ENCODE measurements at regions not wholly inside any gene's neighbourhood (a gene's known extent, or its start where the extent isn't known, plus 50 kb on each side); places are given as distances from the start of the nearest gene placed in this dataset.

DNA sequence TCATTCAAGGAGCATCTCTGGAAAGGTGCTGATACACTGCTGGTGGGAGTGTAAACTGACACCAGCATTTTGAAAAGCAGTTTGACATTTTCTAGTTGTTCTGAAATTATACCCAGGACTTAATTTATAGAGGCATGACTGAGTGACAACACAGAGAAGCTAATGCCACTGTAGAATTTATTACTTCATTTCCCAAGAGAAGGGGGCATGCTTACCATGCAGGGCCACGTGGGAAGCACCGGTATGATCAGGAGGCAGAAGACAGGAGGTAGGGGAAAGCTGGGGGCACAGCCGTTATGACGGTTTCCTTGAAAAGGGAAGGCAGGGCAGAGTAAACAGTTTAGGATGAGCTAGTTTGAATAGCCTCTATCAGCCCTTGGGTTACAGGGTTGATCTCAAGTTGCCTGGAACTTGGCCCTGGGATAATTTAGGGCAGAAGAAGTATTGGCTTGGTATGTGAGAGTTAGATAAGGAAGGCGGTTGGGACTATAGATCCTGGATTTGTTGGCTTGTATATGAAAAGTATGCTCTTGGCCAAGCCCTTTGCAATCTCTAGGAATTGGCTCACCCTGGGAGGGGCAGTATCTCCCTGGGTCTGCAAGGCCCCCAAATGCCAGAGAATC is 305.7 kb downstream of the ENC1 start:
- DNase-seq, result no peak

DNA sequence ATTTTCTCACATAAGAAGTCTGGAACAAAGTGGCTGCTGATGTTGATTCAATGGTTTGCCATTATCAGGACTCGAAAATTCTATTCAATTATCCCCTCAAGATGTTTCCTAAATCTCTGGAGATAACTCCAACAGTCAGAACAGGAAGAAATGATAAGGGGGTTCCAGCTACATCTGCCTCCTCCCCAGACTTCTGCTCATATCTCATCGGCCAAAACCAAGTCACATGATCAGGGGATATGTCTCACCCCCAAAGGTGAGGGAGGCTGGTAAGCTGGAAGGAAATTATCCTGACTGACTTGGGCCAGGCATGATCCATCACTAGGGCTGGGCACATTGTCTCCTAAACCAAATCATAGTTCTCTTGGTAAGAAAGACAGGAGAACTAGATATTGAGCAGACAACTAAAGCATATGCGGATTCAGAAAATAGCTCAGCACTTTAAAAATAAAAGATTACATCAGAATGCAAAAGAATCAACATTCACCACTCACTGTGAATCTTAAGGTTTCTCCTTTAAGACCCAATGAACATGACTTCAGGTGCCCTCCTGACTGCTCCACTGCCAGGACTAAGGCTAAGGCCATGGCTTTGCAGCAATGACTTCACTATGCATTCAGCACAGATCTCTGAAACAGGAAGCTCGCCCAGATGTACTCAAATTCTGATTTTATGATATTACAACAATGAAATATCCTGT is 306.3 kb downstream of the ENC1 start:
- no peak for DNase-seq

DNA sequence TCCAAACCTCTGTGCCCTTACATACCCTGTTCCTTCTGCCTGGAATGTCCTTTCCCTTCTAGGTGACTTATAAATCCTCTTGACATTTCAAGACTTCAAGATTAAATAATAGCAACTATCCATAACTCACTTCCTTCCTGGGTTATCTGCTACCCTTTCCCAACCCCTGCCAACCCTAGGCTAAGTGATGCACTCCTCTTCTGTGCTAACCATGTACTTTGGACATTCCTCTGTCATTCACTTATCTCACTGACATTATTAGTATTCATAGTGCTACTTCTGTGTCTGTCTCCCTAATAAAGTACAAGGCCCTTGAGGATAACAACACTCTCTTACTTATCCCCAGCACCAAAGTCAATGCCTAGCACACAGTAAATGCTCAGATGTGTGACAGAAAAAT is 307.1 kb downstream of the ENC1 start:
- no peak for DNase-seq

DNA sequence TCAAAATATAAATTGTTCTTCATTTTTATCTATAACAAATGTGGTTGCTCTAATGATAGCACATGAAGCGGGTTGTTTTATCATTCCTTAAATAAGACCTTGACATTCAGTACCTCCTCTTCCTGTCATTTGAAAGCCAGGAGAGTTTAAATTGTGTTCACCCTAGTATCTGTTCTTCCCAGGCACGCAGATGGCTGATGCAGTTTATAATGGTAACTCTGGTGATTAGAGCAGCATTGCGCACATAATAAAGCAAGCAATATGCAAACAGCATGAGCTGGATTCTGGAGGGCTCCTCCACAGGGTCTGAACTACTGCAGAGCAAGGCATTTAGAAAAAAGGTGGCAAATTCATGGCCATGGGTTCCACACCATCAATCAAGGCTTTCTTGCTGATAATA is 307.8 kb downstream of the ENC1 start:
- DNase-seq, result no peak

DNA sequence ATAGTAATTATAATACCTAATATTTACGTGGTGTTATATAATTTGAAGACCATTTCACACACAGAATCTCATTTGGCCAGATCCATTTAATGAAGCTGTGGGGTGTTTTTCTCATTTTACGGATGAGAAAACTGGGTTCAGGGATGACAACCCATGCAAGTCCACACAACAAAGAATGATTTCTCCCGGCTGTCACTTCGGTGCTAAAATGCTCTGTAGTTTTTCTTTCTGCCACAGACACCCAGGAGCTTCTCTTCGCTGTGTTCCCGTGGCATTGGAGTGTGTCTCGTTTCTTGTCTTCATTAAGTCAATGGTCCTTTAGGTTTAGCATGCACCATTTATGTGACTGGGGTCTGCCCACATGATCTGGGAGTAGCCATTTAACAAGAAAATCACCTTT is 308.5 kb downstream of the ENC1 start:
- no peak for DNase-seq

DNA sequence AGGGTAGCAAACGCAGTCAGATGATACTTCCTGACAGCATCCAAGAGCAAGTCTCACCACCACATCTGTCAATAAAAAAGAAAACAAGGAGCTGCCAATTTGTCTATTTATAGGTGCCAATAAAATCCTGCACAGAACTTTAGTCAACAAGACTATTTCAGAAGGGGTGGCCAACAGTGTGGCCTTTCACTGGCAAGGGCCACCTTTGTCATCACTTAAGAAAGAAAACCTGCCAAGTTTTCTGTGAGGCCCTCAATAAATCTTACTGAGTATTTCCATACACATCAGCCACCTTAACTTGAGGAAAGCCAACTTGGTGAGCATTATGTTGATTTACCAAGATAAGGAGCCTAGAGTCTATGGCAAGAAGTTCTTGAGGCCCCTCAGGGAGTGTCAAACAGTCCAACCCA is 312.3 kb downstream of the ENC1 start:
- no peak for DNase-seq

DNA sequence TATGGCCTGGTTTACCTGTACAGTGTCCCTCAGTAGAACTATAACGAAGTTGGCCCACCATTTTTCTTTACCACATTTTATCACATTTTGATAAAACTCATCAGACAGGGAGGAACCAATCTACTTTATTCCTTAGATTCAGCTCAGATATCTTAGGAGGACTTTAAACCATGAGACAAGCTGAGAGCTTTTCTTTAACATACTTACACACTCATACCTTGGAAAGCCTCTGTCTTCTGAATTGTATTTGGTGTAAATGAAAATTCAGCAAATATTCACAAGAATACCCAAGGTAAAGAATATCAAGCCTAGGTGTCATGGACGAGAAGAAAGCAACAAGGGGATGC is 313.2 kb downstream of the ENC1 start:
- no peak for DNase-seq

DNA sequence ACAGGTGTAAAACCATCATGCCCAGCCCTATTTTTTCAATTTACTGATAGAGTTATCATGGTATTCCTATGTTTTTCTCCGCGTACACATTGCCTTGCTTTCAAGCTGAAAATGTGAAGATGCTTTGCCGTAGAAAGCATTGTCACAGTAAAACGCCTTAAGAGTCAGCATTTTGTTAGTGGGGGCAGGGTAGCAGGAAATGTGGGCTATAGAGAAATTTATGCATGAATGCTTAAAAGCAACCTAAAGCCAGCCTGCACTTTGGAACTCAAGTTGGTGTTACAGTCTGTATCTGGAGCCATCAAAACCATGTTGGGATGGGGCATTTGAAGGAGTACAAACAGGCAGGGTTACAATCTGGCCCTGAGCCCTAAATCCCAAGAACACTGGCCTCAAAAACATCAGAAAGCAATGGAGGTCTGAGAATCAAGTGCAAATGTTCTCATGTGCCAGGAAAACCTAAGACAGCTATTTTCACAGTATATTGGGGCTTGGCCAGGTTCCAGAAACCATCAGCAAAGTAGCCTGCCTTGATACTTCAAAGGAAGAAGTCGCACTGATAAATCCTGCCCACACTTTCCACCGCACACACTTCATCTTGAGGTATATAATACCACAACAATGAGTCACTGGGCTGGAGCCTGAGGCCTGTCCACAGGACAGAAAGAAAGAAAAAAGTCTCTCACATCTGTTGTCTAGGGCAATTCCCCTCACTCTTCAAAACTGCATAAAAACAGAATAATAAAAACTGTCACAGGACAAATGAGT is 313.8 kb downstream of the ENC1 start:
- peak; percentile 90 for DNase-seq

DNA sequence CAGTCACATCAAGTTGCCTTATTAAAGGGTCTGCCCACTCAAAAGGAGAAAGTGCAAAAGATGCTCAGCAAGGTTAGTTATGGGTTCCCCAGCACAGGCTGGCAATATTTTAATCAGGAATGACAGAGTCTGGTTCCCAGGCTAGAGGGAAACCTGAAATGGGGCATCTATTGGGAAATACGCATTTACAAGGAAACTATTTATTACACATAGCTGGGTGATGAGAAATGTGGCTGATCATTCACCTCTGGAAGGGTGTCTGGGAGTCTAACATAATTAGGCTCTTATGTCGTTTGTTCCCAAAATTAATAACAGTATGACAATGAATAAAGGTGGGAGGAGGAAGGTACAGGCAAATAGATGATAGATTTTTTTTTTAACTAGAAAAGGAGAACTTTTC is 314.7 kb downstream of the ENC1 start:
- no peak for DNase-seq

DNA sequence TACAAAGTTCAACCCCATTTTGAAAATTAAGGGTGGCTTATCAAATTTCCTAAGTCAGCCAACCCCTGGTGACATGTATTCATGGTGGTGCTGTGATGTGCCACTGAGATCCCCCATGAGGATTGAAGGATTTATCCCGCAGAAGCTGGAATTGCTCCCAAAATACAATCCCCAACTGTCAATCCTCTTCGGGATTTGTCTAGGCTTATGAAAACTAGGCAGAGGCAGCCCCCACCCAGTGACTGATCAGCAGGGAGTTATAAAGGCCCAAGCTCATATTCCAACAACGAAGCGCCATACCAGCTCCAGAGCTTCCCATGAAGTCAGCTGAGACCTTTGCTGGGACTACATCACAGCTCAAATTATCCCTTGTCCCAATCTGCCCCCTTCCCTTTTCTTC is 316.0 kb downstream of the ENC1 start:
- DNase-seq, result no peak

DNA sequence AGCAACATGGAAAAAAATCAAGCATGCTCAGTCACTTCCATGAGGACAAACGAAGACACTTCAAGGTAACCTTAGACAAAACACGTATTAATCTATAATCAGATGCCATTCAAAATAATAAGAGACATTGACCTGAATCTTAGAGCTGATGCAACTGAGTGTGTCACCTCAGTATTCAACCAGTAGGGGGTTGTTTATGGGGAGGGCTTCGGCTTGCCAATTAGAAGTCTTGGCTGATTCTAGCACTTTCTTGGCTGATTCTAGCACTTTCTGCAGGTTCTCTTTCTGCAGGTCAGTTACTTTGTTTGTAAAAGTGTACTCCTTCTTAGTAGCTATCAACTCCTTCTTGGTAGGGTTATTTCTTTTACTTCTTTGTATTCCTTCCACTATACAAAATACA is 317.6 kb downstream of the ENC1 start:
- no peak for DNase-seq

DNA sequence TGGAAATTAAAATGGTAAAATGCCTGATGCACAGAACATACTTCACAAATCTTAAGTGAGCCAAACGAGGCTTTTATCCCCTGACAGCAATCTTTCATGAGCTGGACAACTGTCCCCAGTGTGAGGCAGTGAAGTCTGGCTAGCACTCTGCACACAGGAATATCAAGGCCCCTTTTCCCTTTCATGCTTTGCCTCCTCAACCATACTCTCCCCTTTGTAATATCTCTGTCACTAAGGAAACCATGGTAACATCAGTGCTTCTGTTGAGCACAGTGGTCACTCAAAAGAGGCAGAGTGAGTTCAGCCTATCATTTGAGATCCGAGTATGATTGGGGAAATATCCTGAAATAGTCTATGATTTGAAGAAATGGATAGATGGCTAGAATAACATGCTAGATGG is 318.3 kb downstream of the ENC1 start:
- peak; percentile 21 for DNase-seq

DNA sequence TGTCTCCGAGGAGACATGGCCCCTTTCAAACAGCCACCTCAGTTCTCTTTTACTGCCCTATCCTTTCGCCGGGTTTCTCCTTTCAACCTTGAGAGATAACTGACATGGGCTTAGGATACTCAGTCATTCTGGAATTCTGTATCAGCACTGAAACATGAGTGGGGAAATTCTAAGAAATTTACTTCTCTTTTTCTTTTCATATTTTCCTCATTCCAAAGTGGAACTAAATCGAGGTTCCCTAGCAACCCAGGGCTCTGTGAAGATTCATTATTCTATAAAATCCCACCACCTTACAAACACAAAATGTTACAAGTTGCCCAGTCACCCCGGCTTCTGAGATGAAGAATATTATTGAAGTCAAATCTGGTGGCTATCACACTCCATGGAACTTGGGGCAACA is 319.2 kb downstream of the ENC1 start:
- no peak for DNase-seq

DNA sequence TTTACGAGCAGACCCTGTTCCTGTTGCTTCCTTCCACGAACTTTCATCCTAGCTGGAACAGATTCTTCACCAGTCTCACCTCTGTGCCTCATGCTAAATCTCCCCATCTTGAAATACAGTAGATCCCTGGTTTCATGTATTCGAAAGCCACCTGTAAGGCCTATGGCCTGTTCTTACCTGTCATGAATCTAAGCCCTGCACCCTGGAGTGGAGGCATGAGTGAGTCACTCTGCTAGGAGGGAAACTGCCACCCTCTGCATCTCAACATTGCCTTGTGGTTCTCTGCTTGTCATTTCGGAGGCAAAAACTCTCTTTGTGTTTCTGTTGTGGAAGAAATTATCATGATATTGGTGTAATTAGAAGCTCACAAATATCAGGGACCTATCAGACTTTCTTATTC is 320.0 kb downstream of the ENC1 start:
- peak; percentile 8 for DNase-seq

DNA sequence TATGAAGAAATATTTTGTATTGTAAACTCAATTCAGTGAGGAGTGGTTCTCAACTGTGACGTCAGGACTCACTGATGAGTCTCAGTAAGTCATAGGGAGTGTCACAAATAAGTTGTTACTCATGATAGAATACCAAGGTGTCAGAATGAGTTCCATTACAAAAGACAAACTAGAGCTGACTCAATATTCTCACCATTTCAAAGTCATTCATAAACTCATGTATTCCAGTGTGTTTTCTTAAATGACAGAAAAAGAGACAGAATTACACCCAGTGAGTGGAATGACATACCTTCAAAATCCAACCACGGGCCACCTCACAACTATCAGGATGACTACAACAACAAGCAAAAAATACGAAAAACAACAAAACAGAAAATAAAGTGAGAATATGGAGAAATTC is 321.5 kb downstream of the ENC1 start:
- no peak for DNase-seq

DNA sequence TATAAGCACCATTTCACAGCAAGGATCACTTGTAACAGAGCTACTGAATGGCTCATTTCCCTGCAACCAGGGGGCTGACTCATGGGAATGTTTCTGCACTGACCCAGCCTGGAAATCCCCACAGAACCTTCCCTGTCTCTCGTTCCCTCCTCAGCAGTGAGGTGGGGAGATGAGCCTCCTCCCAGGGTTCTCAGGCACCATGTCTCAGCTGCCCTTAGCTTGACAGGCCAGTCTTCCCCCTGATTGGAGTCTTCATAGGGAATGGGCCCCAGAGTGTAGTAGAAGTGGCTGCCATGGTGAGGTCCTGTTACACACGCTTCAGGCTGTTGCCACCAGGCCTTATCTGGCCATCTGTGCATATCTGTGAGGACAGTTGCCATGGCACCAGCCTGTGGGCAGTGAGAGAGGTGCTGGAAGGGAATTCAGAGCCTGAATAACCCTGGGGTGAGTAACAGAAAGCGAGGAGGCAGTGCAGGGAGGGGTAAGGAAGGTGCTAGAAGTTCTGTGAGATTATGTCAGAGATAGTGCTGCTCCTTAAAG is 324.4 kb downstream of the ENC1 start:
- DNase-seq, result peak; percentile 87

DNA sequence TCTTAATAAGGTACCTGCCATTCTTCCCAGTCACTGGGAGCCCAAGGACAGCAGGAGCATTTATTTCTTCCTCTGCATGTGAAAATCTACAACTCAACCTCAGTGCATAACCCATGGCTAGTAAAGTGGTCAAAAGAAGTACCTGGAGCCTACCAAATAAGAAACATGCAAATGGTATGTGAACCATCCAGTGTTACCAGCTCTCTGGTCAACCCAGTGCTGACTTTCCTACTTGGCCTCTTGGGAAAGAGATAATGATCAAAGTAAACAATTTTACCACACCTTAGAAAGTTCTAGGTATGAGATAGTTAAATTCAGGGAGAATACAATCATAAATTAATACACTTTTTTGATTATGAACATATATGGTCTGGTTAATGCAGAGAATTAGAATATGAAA is 325.6 kb downstream of the ENC1 start:
- no peak for DNase-seq

DNA sequence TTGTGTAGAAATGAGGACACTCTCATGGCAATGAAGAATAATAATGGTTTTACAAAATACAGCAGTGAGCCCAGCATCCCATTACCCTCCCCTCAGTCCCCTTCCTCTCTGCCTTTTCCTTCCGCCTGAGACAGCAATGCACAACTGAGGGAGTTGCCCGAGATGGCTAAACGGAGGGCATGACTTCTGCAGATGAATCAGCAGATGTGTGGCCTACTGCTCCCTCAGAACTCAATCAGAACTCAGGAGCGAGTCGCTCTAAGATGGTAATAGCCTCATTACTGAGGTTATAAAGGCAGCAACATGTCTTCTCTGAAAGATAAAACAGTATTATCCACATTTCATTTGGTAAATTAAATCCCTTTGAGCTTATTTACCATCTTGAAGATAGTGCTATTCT is 326.6 kb downstream of the ENC1 start:
- no peak for DNase-seq

DNA sequence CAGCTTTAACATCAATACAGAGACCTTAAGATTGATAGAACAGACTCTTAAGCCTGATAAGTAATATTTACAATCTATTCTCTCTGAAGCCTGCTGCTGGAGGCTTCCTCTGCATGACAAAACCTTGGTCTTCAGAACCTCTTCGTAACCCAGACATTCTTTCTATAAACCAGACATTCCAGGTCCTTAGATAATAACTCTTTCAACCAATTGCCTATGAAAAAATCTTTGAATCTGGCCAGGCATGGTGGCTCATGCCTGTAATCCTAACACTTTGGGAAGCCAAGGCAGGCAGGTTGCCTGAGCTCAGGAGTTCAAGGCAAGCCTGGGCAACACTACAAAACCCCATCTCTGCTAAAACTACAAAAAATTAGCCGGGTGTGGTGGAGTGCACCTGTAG is 327.8 kb downstream of the ENC1 start:
- no peak for DNase-seq

DNA sequence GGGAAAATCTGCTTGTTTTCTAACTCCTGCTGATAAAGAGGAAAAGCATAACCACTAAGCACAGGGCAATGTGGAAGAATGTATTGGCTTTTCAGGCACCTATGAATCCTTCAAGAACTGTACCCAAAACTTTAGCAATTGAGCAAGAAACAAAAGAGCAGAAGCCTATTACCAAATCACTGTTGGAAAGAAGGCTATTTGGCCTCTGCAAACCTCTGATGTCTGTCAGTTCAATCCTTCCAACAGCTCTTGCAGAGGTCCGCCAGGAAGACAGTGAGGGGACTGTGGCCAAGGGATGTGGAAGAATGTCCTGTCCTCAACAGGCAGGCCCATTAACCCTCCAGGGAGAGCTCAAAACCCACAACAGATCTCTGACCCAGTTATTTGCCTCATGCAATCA is 328.6 kb downstream of the ENC1 start:
- DNase-seq, result no peak

DNA sequence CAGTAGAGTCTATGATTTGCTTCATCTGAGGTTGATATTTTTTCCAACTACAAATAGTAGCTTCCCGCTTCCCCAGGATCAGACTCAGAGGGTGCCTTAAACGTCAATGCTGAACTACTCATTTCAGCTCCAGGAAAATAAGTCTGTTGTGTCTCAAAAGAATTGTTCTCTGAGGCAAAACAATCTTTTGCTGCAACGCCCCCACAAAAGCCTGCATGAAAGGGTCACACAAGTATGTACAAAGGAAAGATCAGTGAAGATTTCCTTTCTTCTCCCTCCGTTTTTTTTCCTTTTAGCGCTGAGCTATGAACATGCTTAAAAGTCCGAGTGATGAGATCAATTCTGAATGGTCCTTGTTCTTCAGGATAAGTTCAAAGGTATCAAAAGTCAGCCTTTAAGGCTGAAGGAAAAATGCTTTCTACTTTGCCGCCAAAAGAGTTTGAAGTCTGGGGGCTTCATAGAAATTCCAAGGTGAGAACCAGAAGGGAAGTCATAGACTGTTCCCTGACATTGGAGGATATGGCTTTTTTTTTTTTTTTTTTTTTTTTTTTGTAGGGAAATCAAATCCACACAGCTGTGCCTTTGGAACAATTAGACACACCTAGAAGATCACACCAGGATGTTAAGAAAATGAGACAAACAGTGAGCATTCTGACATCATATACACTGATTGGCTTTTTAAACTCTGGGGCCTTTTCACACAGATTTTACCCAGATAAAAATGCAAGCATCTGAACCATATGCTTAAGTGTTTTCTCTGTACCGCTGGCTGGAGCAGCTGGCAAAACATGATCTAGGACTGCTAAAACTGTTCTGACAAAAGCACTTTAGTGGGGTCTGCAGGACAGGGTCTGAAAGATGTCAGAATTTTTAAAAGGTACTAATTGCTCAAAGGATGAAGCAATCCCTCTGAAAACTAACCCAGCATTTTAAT is 329.3 kb downstream of the ENC1 start:
- DNase-seq, result no peak

DNA sequence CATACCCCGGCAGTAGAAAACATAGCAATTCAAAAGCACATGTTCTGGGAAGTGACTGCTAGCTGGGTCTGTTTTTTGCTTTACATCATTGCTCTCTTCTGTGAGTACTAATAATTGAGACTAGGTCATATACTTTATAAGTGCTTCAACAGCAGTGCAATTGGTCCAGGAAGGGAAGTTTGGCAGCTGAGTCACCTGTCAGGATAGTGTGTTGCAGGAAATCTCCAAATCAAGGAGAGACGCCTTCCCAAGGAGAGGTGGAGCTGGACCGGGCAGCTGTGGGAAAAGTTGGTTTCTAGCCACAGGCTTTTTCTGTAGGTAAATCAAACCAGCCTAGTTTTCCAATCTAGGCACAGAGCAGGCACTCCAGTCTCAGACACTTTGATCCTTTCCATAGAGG is 330.1 kb downstream of the ENC1 start:
- DNase-seq, result peak; percentile 21

DNA sequence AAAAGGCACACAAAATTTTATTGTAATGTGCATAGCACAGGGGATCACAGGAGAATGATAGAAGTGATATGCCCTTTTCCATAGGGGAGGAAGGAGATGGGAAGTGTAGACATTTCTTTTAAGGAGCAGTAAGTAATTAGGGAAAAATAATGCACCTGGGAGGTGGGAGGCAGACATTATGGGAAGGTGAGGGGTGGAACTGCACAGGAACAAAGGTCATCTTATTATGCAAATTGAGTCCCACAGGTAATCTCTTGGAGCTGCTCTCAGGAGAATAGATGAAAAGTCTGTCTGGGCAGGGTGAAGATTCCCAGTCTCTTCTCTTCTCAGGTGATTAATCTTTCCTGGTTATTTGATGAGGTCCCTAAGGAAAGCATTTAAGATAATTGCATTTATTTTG is 331.5 kb downstream of the ENC1 start:
- no peak for DNase-seq

Data from DMS53 (cell line).